ENCODE measurements at regions not wholly inside any gene's neighbourhood (a gene's known extent, or its start where the extent isn't known, plus 50 kb on each side); places are given as distances from the start of the nearest gene placed in this dataset.

- no peak overlapping the region for H2AFZ ChIP-seq (ENCODE audit: low read length)
- no peaks in the 10 kb centered on the region for H3K9me3 ChIP-seq (replicated peaks; ENCODE audit: insufficient read depth, low read length)
- no peak overlapping the region for H3K4me2 ChIP-seq (ENCODE audit: low read depth, low read length)
- no peaks in the 10 kb centered on the region for H3F3A ChIP-seq (ENCODE audit: insufficient read depth, low read length)
- no peaks in the 10 kb centered on the region for H3K36me3 ChIP-seq (replicated peaks; ENCODE audit: insufficient read depth, low read length)
- TF ChIP-seq EZH2phosphoT487 (IDR thresholded peaks at IDR 0.05; ENCODE audit: low read length) (no peak), EZH2 (optimal IDR thresholded peaks at IDR 0.05; ENCODE audit: low read depth, low read length) (no peak), CTCF (IDR thresholded peaks at IDR 0.05; ENCODE audit: low read length) (no peak)
- H3K27me3 ChIP-seq (replicated peaks; ENCODE audit: insufficient read depth, low read length) = no peaks in the 10 kb centered on the region
- H3K27ac ChIP-seq (ENCODE audit: low read length) = no peak overlapping the region
- no peaks in the 10 kb centered on the region for H3K9me2 ChIP-seq (replicated peaks; ENCODE audit: insufficient read depth, low read length)
- no peak for DNase-seq
- no peaks in the 10 kb centered on the region for H3K79me2 ChIP-seq (ENCODE audit: low read length)
- no peaks in the 10 kb centered on the region for H3K4me1 ChIP-seq (ENCODE audit: low read length)
- no peaks in the 10 kb centered on the region for H4K20me1 ChIP-seq (ENCODE audit: insufficient read depth, low read length)
- no peak overlapping the region for H3K4me3 ChIP-seq (ENCODE audit: low read length)
- no peak overlapping the region for H3K9ac ChIP-seq (ENCODE audit: low read length)
Measured at GRCh38 chr4:110876866-110877265, 254.0 kb upstream of the PITX2 start.

GRCh38 chr4:110877778-110878370 is 255.0 kb upstream of the PITX2 start:
- Histone ChIP-seq H2AFZ (ENCODE audit: low read length) (no peak overlapping the region), H3K9me3 (replicated peaks; ENCODE audit: insufficient read depth, low read length) (no peaks in the 10 kb centered on the region), H3K27ac (ENCODE audit: low read length) (no peak overlapping the region), H4K20me1 (ENCODE audit: insufficient read depth, low read length) (no peaks in the 10 kb centered on the region), H3K27me3 (replicated peaks; ENCODE audit: insufficient read depth, low read length) (no peaks in the 10 kb centered on the region), H3K4me2 (ENCODE audit: low read depth, low read length) (no peak overlapping the region), H3K9ac (ENCODE audit: low read length) (no peak overlapping the region), H3K4me3 (ENCODE audit: low read length) (no peak overlapping the region), H3K79me2 (ENCODE audit: low read length) (no peaks in the 10 kb centered on the region), H3K9me2 (replicated peaks; ENCODE audit: insufficient read depth, low read length) (no peaks in the 10 kb centered on the region), H3K4me1 (ENCODE audit: low read length) (no peaks in the 10 kb centered on the region), H3K36me3 (replicated peaks; ENCODE audit: insufficient read depth, low read length) (no peaks in the 10 kb centered on the region), H3F3A (ENCODE audit: insufficient read depth, low read length) (no peaks in the 10 kb centered on the region)
- TF ChIP-seq CTCF (IDR thresholded peaks at IDR 0.05; ENCODE audit: low read length) (no peak), EZH2phosphoT487 (IDR thresholded peaks at IDR 0.05; ENCODE audit: low read length) (no peak), EZH2 (optimal IDR thresholded peaks at IDR 0.05; ENCODE audit: low read depth, low read length) (no peak)
- DNase-seq = no peak

GRCh38 chr4:110878413-110878812 is 255.5 kb upstream of the PITX2 start:
- no peaks in the 10 kb centered on the region for H3K9me2 ChIP-seq (replicated peaks; ENCODE audit: insufficient read depth, low read length)
- no peaks in the 10 kb centered on the region for H3K4me1 ChIP-seq (ENCODE audit: low read length)
- no peak overlapping the region for H3K27ac ChIP-seq (ENCODE audit: low read length)
- H3K9me3 ChIP-seq (replicated peaks; ENCODE audit: insufficient read depth, low read length) = no peaks in the 10 kb centered on the region
- TF ChIP-seq EZH2 (optimal IDR thresholded peaks at IDR 0.05; ENCODE audit: low read depth, low read length) (no peak), EZH2phosphoT487 (IDR thresholded peaks at IDR 0.05; ENCODE audit: low read length) (no peak), CTCF (IDR thresholded peaks at IDR 0.05; ENCODE audit: low read length) (no peak)
- no peak overlapping the region for H3K9ac ChIP-seq (ENCODE audit: low read length)
- DNase-seq = no peak
- no peaks in the 10 kb centered on the region for H4K20me1 ChIP-seq (ENCODE audit: insufficient read depth, low read length)
- no peaks in the 10 kb centered on the region for H3K36me3 ChIP-seq (replicated peaks; ENCODE audit: insufficient read depth, low read length)
- H2AFZ ChIP-seq (ENCODE audit: low read length) = no peak overlapping the region
- H3K27me3 ChIP-seq (replicated peaks; ENCODE audit: insufficient read depth, low read length) = no peaks in the 10 kb centered on the region
- H3K79me2 ChIP-seq (ENCODE audit: low read length) = no peaks in the 10 kb centered on the region
- H3F3A ChIP-seq (ENCODE audit: insufficient read depth, low read length) = no peaks in the 10 kb centered on the region
- no peak overlapping the region for H3K4me3 ChIP-seq (ENCODE audit: low read length)
- H3K4me2 ChIP-seq (ENCODE audit: low read depth, low read length) = no peak overlapping the region

All from MM.1S (cell line).